Adrenal gland (tissue), 5 donors: ENCODE measurements at regions not wholly inside any gene's neighbourhood (a gene's known extent, or its start where the extent isn't known, plus 50 kb on each side); places are given as distances from the start of the nearest gene placed in this dataset.

Experiments used
- POLR2A ChIP-seq, 2 donors: fragments of 450-650 bp; IDR thresholded peaks; one replicate each; pipeline ENCODE4 v1.6.1; 2017; ENCODE audit warnings: antibody characterized with exemption in 2 of 2, mild to moderate bottlenecking in 2 of 2, moderate library complexity in 1 of 2
- TF ChIP-seq, protein P1 (sequence below), 6 experiments: fragments of 450-650 bp in 4 of 6; fragments of 200-600 bp in 2 of 6; sonication (generic) in 1 of 6; IDR thresholded peaks; 1 replicate in 5 of 6; 2 replicates in 1 of 6; pipeline versions ENCODE4 v1.5.1 to v1.8.0; 2016 to 2021; ENCODE audit warnings: antibody characterized with exemption in 6 of 6, mild to moderate bottlenecking in 2 of 6, moderate library complexity in 1 of 6
- donor health status: DM: no; HTN: no; CAD: no.

DNA sequence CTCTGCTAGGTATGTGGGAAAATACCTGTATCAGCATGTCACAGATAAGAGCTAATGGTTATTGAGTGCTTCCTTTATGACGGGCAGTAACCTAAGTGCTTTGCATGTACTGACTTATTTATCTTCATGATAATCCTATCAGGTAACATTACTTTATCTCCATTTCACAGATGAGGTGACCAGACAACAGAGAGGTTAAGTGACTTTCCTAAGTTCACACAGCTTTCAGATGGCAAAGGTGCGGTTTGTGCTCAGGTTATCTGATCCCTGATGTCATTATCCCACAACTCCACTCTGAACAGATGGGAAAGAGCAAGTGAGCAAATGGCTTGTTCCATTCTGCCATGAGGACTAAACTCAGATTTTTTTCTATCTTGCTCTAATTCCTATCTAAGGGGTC, 217.0 kb upstream of the PODXL start:
- TF ChIP-seq, protein P1, sequence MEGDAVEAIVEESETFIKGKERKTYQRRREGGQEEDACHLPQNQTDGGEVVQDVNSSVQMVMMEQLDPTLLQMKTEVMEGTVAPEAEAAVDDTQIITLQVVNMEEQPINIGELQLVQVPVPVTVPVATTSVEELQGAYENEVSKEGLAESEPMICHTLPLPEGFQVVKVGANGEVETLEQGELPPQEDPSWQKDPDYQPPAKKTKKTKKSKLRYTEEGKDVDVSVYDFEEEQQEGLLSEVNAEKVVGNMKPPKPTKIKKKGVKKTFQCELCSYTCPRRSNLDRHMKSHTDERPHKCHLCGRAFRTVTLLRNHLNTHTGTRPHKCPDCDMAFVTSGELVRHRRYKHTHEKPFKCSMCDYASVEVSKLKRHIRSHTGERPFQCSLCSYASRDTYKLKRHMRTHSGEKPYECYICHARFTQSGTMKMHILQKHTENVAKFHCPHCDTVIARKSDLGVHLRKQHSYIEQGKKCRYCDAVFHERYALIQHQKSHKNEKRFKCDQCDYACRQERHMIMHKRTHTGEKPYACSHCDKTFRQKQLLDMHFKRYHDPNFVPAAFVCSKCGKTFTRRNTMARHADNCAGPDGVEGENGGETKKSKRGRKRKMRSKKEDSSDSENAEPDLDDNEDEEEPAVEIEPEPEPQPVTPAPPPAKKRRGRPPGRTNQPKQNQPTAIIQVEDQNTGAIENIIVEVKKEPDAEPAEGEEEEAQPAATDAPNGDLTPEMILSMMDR (IDR thresholded peaks at IDR 0.05): no peak
- TF ChIP-seq POLR2A (IDR thresholded peaks at IDR 0.05): no peak
